ENCODE measurements at regions not wholly inside any gene's neighbourhood (a gene's known extent, or its start where the extent isn't known, plus 50 kb on each side); places are given as distances from the start of the nearest gene placed in this dataset.

DNA sequence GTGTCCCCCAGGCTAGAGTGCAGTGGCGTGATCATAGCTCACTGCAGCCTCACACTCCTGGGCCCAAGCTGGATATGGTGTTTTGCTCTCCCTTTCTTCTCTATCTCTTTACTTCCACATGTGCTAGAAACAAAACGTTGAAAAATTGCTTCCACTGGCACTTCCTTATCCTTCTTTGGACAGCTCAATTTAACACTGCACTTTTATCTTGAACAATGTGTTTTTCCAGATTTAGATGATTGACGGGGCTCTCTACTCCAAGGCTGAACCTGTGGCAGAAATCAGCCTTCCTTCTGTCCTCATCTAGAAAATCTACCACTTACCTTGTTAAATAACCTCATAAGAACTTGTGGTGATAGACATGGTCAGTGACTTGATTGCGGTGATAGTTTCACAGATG is 165.1 kb downstream of the DAD1 start:
- Histone ChIP-seq H3K9me3 (no peaks in the 10 kb centered on the region), H3K36me3 (no peaks in the 10 kb centered on the region), H3K27ac (no peak overlapping the region), H3K4me1 (no peaks in the 10 kb centered on the region), H3K27me3 (no peaks in the 10 kb centered on the region), H3K4me3 (no peak overlapping the region)
- DNase-seq (no peak), ATAC-seq (no peak)
- in situ Hi-C loops (cut with MboI; ENCODE audit: low sequenced_read_pairs in 4 of 4) (no loop called here), intact Hi-C loops (cut with DNase I; ENCODE audit: low total_unique reads) (no loop called here)
- TF ChIP-seq POLR2A (IDR thresholded peaks at IDR 0.05) = no peak
- TF ChIP-seq, protein P1, sequence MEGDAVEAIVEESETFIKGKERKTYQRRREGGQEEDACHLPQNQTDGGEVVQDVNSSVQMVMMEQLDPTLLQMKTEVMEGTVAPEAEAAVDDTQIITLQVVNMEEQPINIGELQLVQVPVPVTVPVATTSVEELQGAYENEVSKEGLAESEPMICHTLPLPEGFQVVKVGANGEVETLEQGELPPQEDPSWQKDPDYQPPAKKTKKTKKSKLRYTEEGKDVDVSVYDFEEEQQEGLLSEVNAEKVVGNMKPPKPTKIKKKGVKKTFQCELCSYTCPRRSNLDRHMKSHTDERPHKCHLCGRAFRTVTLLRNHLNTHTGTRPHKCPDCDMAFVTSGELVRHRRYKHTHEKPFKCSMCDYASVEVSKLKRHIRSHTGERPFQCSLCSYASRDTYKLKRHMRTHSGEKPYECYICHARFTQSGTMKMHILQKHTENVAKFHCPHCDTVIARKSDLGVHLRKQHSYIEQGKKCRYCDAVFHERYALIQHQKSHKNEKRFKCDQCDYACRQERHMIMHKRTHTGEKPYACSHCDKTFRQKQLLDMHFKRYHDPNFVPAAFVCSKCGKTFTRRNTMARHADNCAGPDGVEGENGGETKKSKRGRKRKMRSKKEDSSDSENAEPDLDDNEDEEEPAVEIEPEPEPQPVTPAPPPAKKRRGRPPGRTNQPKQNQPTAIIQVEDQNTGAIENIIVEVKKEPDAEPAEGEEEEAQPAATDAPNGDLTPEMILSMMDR (IDR thresholded peaks at IDR 0.05 in 4 of 5, conservative IDR thresholded peaks at IDR 0.05 in 1 of 5) = no peak

DNA sequence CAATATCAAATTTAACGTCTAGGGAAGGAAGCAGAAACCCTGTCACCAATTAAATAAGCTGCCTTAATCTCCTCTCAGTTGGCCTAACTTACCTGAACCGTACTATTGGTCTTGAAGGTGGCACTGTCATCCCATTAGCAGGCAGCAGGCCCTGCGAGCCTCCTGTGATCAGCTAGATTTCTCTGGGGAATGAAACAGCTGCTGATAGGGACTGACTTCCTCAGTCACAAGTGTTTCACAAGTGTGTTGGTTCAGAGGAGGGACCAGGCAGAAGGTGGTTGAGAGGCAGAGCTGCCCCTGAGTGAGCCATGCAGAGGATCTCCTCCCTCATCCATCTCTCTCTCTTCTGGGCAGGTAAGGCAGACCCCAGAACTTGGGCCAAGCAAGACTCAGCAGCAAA is 166.8 kb downstream of the DAD1 start:
- intact Hi-C loops (cut with DNase I; ENCODE audit: low total_unique reads) = no loop called here
- H3K4me1 ChIP-seq = no peaks in the 10 kb centered on the region
- ATAC-seq = no peak
- in situ Hi-C loops (cut with MboI; ENCODE audit: low sequenced_read_pairs in 4 of 4) = no loop called here
- TF ChIP-seq, protein P1 (IDR thresholded peaks at IDR 0.05 in 4 of 5, conservative IDR thresholded peaks at IDR 0.05 in 1 of 5) = no peak
- no peak for TF ChIP-seq POLR2A (IDR thresholded peaks at IDR 0.05)
- H3K9me3 ChIP-seq = no peaks in the 10 kb centered on the region
- H3K36me3 ChIP-seq = no peaks in the 10 kb centered on the region
- H3K4me3 ChIP-seq = no peak overlapping the region
- H3K27ac ChIP-seq = no peak overlapping the region
- no peaks in the 10 kb centered on the region for H3K27me3 ChIP-seq
- no peak for DNase-seq

DNA sequence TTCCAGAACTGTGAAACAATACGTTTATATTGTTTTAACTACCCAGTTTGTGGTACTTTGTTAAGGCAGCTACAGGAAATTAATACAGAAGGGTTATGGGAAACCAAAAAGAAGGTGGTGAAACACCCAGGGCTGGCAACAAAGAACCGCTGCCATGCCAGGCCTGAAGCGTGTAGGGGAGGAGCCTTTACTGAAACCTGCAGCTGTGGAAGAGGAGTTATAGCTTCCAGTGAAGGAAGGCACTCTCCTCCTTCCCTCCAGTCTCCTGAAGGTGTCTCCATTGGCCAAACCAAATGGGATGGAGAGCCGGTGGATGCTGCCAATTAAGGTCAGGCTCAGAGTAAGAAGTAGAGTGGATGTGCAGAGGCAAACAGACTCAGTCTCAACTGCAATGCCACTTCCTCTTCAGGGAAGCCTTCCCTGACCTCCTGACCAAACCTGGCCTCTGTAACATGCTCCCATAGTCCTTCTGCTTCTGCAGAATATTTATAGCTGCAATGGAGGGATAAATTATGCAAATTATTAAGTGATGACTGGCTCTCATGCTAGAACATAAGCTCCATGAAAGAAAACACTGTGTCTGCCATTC is 168.3 kb downstream of the DAD1 start:
- DNase-seq (no peak), ATAC-seq (no peak)
- H3K4me1 ChIP-seq = no peaks in the 10 kb centered on the region
- TF ChIP-seq, protein P1 (IDR thresholded peaks at IDR 0.05 in 4 of 5, conservative IDR thresholded peaks at IDR 0.05 in 1 of 5) = no peak
- TF ChIP-seq POLR2A (IDR thresholded peaks at IDR 0.05) = no peak
- intact Hi-C loops (cut with DNase I; ENCODE audit: low total_unique reads) (no loop called here), in situ Hi-C loops (cut with MboI; ENCODE audit: low sequenced_read_pairs in 4 of 4) (no loop called here)
- no peaks in the 10 kb centered on the region for H3K9me3 ChIP-seq
- no peaks in the 10 kb centered on the region for H3K36me3 ChIP-seq
- no peaks in the 10 kb centered on the region for H3K27me3 ChIP-seq
- H3K27ac ChIP-seq = no peak overlapping the region
- H3K4me3 ChIP-seq = no peak overlapping the region

DNA sequence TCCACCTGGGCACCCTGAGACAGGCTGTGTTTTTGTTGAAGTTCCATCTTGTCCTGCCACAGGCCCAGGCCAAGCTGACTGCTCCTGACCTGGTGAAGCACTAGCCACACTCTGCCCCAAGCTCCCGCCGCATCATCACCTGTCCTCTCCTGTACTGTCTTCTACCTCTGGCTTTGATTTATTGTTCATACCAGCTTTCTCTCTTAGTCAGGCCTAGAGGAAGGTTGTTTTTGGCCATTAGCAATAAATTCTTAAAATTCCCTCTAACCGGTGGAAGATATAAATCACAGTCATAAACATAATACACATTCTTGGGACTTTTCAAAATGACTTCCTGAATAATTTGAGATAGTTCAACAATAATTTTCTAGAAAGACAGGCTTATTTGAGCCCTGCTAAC is 169.4 kb downstream of the DAD1 start:
- intact Hi-C loops (cut with DNase I; ENCODE audit: low total_unique reads) = no loop called here
- TF ChIP-seq POLR2A (IDR thresholded peaks at IDR 0.05) = no peak
- TF ChIP-seq, protein P1 (IDR thresholded peaks at IDR 0.05 in 4 of 5, conservative IDR thresholded peaks at IDR 0.05 in 1 of 5) = no peak
- in situ Hi-C loops (cut with MboI; ENCODE audit: low sequenced_read_pairs in 4 of 4) = no loop called here
- DNase-seq (no peak), ATAC-seq (no peak)
- no peak overlapping the region for H3K4me3 ChIP-seq
- H3K9me3 ChIP-seq = no peaks in the 10 kb centered on the region
- H3K4me1 ChIP-seq = no peaks in the 10 kb centered on the region
- no peaks in the 10 kb centered on the region for H3K27me3 ChIP-seq
- H3K36me3 ChIP-seq = no peaks in the 10 kb centered on the region
- H3K27ac ChIP-seq = no peak overlapping the region

DNA sequence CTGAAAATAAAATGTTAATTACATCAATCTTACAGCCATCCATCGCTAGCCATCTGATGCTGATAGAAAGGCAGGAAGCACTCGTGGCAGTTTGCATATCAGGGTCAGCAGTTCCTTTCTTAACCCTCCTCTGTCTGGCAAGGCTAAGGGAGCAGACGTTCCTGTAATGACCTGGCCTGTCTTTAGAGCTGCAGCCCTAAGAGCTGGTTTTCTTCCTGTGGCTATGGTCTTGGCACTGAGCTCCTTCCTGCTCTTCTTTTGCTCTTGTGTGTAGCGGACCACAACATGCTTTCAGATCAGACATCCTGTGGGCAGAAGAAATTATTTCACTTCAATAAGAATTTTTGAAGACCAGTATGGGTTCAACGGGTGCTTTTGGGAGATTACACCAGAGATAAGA is 170.4 kb downstream of the DAD1 start:
- Histone ChIP-seq H3K27ac (no peak overlapping the region), H3K4me1 (no peaks in the 10 kb centered on the region), H3K9me3 (no peaks in the 10 kb centered on the region), H3K27me3 (no peaks in the 10 kb centered on the region), H3K36me3 (no peaks in the 10 kb centered on the region), H3K4me3 (no peak overlapping the region)
- in situ Hi-C loops (cut with MboI; ENCODE audit: low sequenced_read_pairs in 4 of 4) = no loop called here
- no peak for ATAC-seq
- DNase-seq = no peak
- intact Hi-C loops (cut with DNase I; ENCODE audit: low total_unique reads) = no loop called here
- TF ChIP-seq, protein P1 (IDR thresholded peaks at IDR 0.05 in 4 of 5, conservative IDR thresholded peaks at IDR 0.05 in 1 of 5) = no peak
- no peak for TF ChIP-seq POLR2A (IDR thresholded peaks at IDR 0.05)
